ENCODE measurements at regions not wholly inside any gene's neighbourhood (a gene's known extent, or its start where the extent isn't known, plus 50 kb on each side); places are given as distances from the start of the nearest gene placed in this dataset.

DNA sequence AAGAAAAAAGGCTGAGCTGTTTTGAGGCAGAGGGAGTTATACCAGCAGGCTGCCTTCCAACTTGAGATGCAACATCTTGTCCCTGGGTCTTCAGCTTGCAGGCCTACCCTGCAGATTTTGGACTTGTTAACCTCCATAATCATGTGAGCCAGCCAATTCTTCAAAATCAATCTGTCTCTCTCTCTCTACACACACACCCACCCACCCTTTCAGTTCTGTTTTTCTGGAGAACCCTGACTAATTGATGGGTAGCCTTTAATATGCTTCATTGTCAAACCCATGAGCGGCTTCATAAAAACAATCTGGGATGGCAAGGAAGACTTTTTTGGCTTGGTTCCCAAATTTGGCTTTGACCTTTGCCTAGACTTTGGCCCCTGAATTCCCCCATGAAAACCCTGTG is 113.9 kb downstream of the TMX1 start:
- Histone ChIP-seq H3K27me3 (replicated peaks in 1 of 4; ENCODE audit: control insufficient read depth in 3 of 4, extremely low read depth in 1 of 4, insufficient read depth in 3 of 4, low read length in 3 of 4) (no peaks in the 10 kb centered on the region), H2BK5ac (ENCODE audit: low read depth, low read length) (no peak overlapping the region), H3K18ac (ENCODE audit: extremely low read depth, low read length) (no peak overlapping the region), H3K23ac (ENCODE audit: insufficient read length) (no peak overlapping the region), H3K27ac (ENCODE audit: low read depth, low read length) (no peak overlapping the region), H4K8ac (ENCODE audit: extremely low read depth, insufficient read depth, low read length) (no peak overlapping the region), H3K4ac (replicated peaks; ENCODE audit: insufficient read length, low read depth, low read length) (no peak overlapping the region), H2BK120ac (replicated peaks; ENCODE audit: low read depth, low read length) (no peak overlapping the region), H2AFZ (ENCODE audit: low read length) (no peak overlapping the region), H2BK15ac (ENCODE audit: low read length) (no peak overlapping the region), H3K4me1 (replicated peaks in 1 of 4; ENCODE audit: control insufficient read depth in 3 of 4, insufficient read depth in 4 of 4, low read length in 3 of 4) (no peaks in the 10 kb centered on the region), H3K4me3 (ENCODE audit: extremely low read depth in 1 of 4, insufficient read depth in 2 of 4, low read depth in 3 of 4, low read length in 4 of 4) (no peak overlapping the region), H4K20me1 (replicated peaks in 1 of 2; ENCODE audit: control insufficient read depth in 1 of 2, insufficient read depth in 2 of 2, low read length in 2 of 2) (no peaks in the 10 kb centered on the region), H2BK12ac (ENCODE audit: low read depth, low read length) (no peak overlapping the region), H3K36me3 (ENCODE audit: control insufficient read depth in 2 of 4, insufficient read depth in 4 of 4, low read length in 3 of 4) (no peaks in the 10 kb centered on the region), H3K79me1 (ENCODE audit: low read depth, low read length) (no peaks in the 10 kb centered on the region), H3K56ac (replicated peaks; ENCODE audit: insufficient read length, low read depth, low read length) (no peak overlapping the region), H3K79me2 (ENCODE audit: control insufficient read depth in 1 of 2, insufficient read depth in 2 of 2, low read length in 2 of 2) (no peaks in the 10 kb centered on the region), H2BK20ac (ENCODE audit: low read length) (no peak overlapping the region), H3K9ac (replicated peaks in 1 of 4; ENCODE audit: extremely low read depth in 1 of 4, low read depth in 3 of 4, low read length in 3 of 4) (no peak overlapping the region), H3K4me2 (ENCODE audit: insufficient read depth in 1 of 2, low read depth in 2 of 2, low read length in 2 of 2) (no peak overlapping the region), H3K23me2 (ENCODE audit: low read depth, low read length) (no peaks in the 10 kb centered on the region), H4K91ac (replicated peaks; ENCODE audit: insufficient read length, low read length) (no peak overlapping the region), H4K5ac (ENCODE audit: insufficient read length, low read depth, low read length) (no peak overlapping the region), H3K14ac (ENCODE audit: insufficient read length) (no peak overlapping the region), H2AK5ac (ENCODE audit: low read depth, low read length) (no peak overlapping the region), H3K9me3 (ENCODE audit: insufficient read depth in 2 of 2, low read depth in 1 of 2, low read length in 1 of 2) (no peaks in the 10 kb centered on the region)
- CTCF ChIA-PET (ENCODE audit: partially characterized antibody): interaction anchor here (1.9 kb wide), 1 partner anchor 16 kb away, joined by 8 read pairs; no protein-coding TSS in a partner anchor
- 89% methylated on average over 1 of the region's 1 CpG; no CpG with 5 or more reads in 1 of the 2 experiments for WGBS, 2 experiments (ENCODE audit: extremely low coverage in 1 of 2, insufficient coverage in 1 of 2, insufficient read length in 1 of 2, insufficient replicate concordance in 2 of 2, low coverage in 1 of 2, low lambda C conversion rate in 2 of 2, missing lambda C conversion rate in 1 of 2)
- POLR2A ChIA-PET (ENCODE audit: partially characterized antibody): no interaction called here
- no peak for FAIRE-seq
- DNase-seq (ENCODE audit: low read depth in 1 of 2, low spot score in 2 of 2): no peak
- TF ChIP-seq SP2 (IDR thresholded peaks at IDR 0.05; ENCODE audit: low read length) (no peak), KDM1A (IDR thresholded peaks at IDR 0.05; ENCODE audit: borderline replicate concordance, low read length) (no peak), JUND (IDR thresholded peaks at IDR 0.05; ENCODE audit: low read length) (no peak)

Data from H1 (cell line).